ENCODE measurements at regions not wholly inside any gene's neighbourhood (a gene's known extent, or its start where the extent isn't known, plus 50 kb on each side); places are given as distances from the start of the nearest gene placed in this dataset.
"Not testable (repeated sequence)": the region's sequence is repeated elsewhere in the genome, so short reads cannot be mapped to it uniquely, and the experiment has no call there.

DNA sequence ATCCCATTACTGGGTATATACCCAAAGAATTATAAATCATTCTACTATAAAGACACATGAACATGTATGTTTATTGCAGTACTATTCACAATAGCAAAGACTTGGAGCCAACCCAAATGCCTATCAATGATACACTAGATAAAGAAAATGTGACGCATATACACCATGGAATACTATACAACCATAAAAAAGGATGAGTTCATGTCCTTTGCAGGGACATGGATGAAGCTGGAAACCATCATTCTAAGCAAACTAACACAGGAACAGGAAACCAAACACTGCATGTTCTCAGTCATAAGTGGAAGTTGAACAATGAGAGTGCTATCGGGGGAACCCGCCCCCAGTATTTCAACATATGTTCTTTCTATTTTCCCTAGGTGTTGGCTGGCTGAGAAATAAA, 232.0 kb downstream of the ZIC3 start:
- TF ChIP-seq, protein P1, sequence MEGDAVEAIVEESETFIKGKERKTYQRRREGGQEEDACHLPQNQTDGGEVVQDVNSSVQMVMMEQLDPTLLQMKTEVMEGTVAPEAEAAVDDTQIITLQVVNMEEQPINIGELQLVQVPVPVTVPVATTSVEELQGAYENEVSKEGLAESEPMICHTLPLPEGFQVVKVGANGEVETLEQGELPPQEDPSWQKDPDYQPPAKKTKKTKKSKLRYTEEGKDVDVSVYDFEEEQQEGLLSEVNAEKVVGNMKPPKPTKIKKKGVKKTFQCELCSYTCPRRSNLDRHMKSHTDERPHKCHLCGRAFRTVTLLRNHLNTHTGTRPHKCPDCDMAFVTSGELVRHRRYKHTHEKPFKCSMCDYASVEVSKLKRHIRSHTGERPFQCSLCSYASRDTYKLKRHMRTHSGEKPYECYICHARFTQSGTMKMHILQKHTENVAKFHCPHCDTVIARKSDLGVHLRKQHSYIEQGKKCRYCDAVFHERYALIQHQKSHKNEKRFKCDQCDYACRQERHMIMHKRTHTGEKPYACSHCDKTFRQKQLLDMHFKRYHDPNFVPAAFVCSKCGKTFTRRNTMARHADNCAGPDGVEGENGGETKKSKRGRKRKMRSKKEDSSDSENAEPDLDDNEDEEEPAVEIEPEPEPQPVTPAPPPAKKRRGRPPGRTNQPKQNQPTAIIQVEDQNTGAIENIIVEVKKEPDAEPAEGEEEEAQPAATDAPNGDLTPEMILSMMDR (IDR thresholded peaks at IDR 0.05): not testable (repeated sequence)
- TF ChIP-seq RELA (CRISPR knock-in tag; IDR thresholded peaks at IDR 0.05; ENCODE audit: borderline replicate concordance); PRDM15 (CRISPR knock-in tag; IDR thresholded peaks at IDR 0.05); NR3C1 (CRISPR knock-in tag; conservative IDR thresholded peaks at IDR 0.05; ENCODE audit: low read depth); JUN (CRISPR knock-in tag; IDR thresholded peaks at IDR 0.05); FOXP1 (CRISPR knock-in tag; IDR thresholded peaks at IDR 0.05; ENCODE audit: borderline replicate concordance); USF1 (CRISPR knock-in tag; IDR thresholded peaks at IDR 0.05); CREB1 (CRISPR knock-in tag; IDR thresholded peaks at IDR 0.05); PREB (CRISPR knock-in tag; IDR thresholded peaks at IDR 0.05; ENCODE audit: borderline replicate concordance); FOXK1 (CRISPR knock-in tag; IDR thresholded peaks at IDR 0.05): not testable (repeated sequence)
- TF ChIP-seq, protein P2, sequence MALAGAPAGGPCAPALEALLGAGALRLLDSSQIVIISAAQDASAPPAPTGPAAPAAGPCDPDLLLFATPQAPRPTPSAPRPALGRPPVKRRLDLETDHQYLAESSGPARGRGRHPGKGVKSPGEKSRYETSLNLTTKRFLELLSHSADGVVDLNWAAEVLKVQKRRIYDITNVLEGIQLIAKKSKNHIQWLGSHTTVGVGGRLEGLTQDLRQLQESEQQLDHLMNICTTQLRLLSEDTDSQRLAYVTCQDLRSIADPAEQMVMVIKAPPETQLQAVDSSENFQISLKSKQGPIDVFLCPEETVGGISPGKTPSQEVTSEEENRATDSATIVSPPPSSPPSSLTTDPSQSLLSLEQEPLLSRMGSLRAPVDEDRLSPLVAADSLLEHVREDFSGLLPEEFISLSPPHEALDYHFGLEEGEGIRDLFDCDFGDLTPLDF (CRISPR knock-in tag; IDR thresholded peaks at IDR 0.05): not testable (repeated sequence)
- TF ChIP-seq, protein P3, sequence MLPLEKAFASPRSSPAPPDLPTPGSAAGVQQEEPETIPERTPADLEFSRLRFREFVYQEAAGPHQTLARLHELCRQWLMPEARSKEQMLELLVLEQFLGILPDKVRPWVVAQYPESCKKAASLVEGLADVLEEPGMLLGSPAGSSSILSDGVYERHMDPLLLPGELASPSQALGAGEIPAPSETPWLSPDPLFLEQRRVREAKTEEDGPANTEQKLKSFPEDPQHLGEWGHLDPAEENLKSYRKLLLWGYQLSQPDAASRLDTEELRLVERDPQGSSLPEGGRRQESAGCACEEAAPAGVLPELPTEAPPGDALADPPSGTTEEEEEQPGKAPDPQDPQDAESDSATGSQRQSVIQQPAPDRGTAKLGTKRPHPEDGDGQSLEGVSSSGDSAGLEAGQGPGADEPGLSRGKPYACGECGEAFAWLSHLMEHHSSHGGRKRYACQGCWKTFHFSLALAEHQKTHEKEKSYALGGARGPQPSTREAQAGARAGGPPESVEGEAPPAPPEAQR (CRISPR knock-in tag; IDR thresholded peaks at IDR 0.05): not testable (repeated sequence)
- TF ChIP-seq, protein P4, sequence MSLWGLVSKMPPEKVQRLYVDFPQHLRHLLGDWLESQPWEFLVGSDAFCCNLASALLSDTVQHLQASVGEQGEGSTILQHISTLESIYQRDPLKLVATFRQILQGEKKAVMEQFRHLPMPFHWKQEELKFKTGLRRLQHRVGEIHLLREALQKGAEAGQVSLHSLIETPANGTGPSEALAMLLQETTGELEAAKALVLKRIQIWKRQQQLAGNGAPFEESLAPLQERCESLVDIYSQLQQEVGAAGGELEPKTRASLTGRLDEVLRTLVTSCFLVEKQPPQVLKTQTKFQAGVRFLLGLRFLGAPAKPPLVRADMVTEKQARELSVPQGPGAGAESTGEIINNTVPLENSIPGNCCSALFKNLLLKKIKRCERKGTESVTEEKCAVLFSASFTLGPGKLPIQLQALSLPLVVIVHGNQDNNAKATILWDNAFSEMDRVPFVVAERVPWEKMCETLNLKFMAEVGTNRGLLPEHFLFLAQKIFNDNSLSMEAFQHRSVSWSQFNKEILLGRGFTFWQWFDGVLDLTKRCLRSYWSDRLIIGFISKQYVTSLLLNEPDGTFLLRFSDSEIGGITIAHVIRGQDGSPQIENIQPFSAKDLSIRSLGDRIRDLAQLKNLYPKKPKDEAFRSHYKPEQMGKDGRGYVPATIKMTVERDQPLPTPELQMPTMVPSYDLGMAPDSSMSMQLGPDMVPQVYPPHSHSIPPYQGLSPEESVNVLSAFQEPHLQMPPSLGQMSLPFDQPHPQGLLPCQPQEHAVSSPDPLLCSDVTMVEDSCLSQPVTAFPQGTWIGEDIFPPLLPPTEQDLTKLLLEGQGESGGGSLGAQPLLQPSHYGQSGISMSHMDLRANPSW (CRISPR knock-in tag; conservative IDR thresholded peaks at IDR 0.05; ENCODE audit: low read depth): not testable (repeated sequence)
- TF ChIP-seq, protein P5, sequence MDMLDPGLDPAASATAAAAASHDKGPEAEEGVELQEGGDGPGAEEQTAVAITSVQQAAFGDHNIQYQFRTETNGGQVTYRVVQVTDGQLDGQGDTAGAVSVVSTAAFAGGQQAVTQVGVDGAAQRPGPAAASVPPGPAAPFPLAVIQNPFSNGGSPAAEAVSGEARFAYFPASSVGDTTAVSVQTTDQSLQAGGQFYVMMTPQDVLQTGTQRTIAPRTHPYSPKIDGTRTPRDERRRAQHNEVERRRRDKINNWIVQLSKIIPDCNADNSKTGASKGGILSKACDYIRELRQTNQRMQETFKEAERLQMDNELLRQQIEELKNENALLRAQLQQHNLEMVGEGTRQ (CRISPR knock-in tag; IDR thresholded peaks at IDR 0.05): not testable (repeated sequence)
